Tibial nerve (tissue), 4 donors: ENCODE measurements at regions not wholly inside any gene's neighbourhood (a gene's known extent, or its start where the extent isn't known, plus 50 kb on each side); places are given as distances from the start of the nearest gene placed in this dataset.

ENCODE experiments used
- DNase-seq, 2 donors: peaks; one replicate each; pipeline ENCODE4 v3.0.0-alpha.2; 2019; ENCODE audit warnings: low spot score in 2 of 2
- H3K27ac ChIP-seq, 4 donors: fragments of 200-600 bp; sonication (generic) in 3 of 4; one replicate each; pipeline ENCODE4 v1.5.1; 2017 to 2019; ENCODE audit warnings: mild to moderate bottlenecking in 1 of 4
- H3K27me3 ChIP-seq, 2 donors: fragments of 200-600 bp; sonication (generic) in 1 of 2; one replicate each; pipeline versions ENCODE4 v1.5.1 to v1.6.0; 2017 to 2019
- H3K36me3 ChIP-seq, 3 donors: fragments of 200-600 bp; sonication (generic); one replicate each; pipeline ENCODE4 v1.5.1; 2018 to 2019
- H3K4me1 ChIP-seq, 4 donors: fragments of 200-600 bp; sonication (generic) in 3 of 4; one replicate each; pipeline ENCODE4 v1.5.1; 2017 to 2019
- H3K4me3 ChIP-seq, 4 donors: fragments of 200-600 bp; sonication (generic) in 3 of 4; one replicate each; pipeline ENCODE4 v1.5.1; 2017 to 2019; ENCODE audit warnings: mild to moderate bottlenecking in 1 of 4, moderate library complexity in 1 of 4
- H3K9me3 ChIP-seq, 4 donors: fragments of 200-600 bp; sonication (generic) in 3 of 4; one replicate each; pipeline ENCODE4 v1.5.1; 2017 to 2019
- EP300 ChIP-seq, 2 donors: sonication (generic); formaldehyde crosslinking; IDR thresholded peaks; one replicate each; pipeline ENCODE4 v1.6.1; 2017; ENCODE audit warnings: antibody characterized with exemption in 2 of 2, mild to moderate bottlenecking in 1 of 2
- POLR2A ChIP-seq, 2 donors: fragments of 450-650 bp; IDR thresholded peaks; one replicate each; pipeline ENCODE4 v1.6.1; 2017; ENCODE audit warnings: antibody characterized with exemption in 2 of 2, mild to moderate bottlenecking in 2 of 2, moderate library complexity in 2 of 2
- WGBS, 2 donors: methylation state at CpG; one replicate each; pipeline ENCODE4 v1.1.5; 2018; 5-methylcytosine and 5-hydroxymethylcytosine counted together
- TF ChIP-seq, protein P1 (sequence below), 5 experiments: fragments of 200-600 bp in 3 of 5; fragments of 450-650 bp in 2 of 5; sonication (generic) in 3 of 5; IDR thresholded peaks; one replicate each; pipeline ENCODE4 v1.5.1; 2016 to 2019; ENCODE audit warnings: antibody characterized with exemption in 5 of 5, mild to moderate bottlenecking in 3 of 5, moderate library complexity in 2 of 5

DNA sequence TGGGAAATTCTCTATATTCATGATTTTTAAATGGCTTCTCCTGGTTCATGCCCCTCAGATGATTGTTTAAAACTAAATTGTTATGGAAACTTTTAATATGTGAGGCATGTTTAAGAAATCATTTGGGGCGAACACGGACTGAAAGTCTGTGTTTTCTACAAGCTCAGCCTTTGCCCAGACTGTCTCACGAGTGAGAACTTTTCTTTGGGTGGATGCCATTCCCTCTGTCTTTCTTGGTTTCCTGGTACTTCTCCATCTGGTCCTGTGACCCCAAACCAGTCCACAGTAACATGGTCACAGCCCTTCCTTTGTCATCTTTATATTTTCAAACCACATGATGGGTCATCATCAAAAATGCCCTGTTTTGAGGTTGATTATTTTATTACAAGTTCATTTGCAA is 186.6 kb upstream of the GNPDA2 start:
- Histone ChIP-seq H3K27ac (peak overlapping the region in 1 of 4 donors; percentile 4), H3K4me1 (peaks cover 0 to 3% (median 0%) of the 10 kb centered on the region in 4 donors), H3K9me3 (no peaks in the 10 kb centered on the region), H3K4me3 (no peak overlapping the region), H3K27me3 (no peaks in the 10 kb centered on the region), H3K36me3 (no peaks in the 10 kb centered on the region)
- no peak for DNase-seq
- TF ChIP-seq, protein P1, sequence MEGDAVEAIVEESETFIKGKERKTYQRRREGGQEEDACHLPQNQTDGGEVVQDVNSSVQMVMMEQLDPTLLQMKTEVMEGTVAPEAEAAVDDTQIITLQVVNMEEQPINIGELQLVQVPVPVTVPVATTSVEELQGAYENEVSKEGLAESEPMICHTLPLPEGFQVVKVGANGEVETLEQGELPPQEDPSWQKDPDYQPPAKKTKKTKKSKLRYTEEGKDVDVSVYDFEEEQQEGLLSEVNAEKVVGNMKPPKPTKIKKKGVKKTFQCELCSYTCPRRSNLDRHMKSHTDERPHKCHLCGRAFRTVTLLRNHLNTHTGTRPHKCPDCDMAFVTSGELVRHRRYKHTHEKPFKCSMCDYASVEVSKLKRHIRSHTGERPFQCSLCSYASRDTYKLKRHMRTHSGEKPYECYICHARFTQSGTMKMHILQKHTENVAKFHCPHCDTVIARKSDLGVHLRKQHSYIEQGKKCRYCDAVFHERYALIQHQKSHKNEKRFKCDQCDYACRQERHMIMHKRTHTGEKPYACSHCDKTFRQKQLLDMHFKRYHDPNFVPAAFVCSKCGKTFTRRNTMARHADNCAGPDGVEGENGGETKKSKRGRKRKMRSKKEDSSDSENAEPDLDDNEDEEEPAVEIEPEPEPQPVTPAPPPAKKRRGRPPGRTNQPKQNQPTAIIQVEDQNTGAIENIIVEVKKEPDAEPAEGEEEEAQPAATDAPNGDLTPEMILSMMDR (IDR thresholded peaks at IDR 0.05): no peak
- TF ChIP-seq POLR2A (IDR thresholded peaks at IDR 0.05) (no peak), EP300 (IDR thresholded peaks at IDR 0.05) (no peak)
- 43 to 60% methylated on average over 3 of the region's 3 CpGs for WGBS, 2 donors

DNA sequence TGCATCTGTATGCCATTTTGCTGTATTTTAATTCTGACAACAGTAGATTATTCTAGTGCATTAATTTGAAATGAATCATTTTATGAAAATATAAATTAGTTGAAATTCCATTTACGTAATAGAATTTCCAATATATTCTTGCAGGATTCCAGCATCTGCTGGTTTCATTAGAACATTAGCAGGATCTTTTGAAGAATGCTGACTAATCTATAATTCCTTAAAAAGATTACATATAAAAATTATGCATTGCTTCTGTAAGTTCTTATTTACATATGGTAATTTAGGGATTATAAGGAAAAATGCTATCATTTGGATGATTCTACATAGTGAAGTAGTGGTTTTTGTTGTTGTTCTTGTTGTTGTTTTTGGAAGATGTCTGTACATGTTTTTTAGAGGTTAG is 182.2 kb upstream of the GNPDA2 start:
- Histone ChIP-seq H3K36me3 (no peaks in the 10 kb centered on the region), H3K9me3 (no peaks in the 10 kb centered on the region), H3K4me3 (no peak overlapping the region), H3K4me1 (peaks cover 0 to 3% (median 0%) of the 10 kb centered on the region in 4 donors), H3K27me3 (no peaks in the 10 kb centered on the region), H3K27ac (no peak overlapping the region)
- WGBS, 2 donors: 63 to 75% methylated on average over 1 of the region's 1 CpG
- DNase-seq: no peak
- TF ChIP-seq EP300 (IDR thresholded peaks at IDR 0.05): no peak
- TF ChIP-seq POLR2A (IDR thresholded peaks at IDR 0.05): no peak
- TF ChIP-seq, protein P1 (IDR thresholded peaks at IDR 0.05): no peak

DNA sequence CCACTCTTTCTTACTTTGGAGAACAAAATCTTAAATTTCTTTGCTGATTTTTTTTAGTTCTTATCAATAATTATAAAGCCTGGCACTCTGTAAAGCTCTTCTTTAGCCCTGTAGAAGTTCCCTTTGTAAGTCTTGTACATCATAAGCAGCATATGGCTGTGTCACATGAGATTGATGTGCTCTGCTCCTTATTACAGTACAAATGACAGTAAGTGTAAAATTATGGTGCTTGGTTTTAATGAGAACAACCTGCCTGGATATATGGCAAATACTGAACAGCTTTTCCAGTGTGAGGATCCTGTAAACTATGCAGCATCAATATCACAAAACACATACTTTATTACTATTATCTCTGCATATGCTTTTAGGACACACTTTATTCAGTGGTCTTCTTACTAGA is 145.9 kb upstream of the GNPDA2 start:
- H3K36me3 ChIP-seq: no peaks in the 10 kb centered on the region
- TF ChIP-seq, protein P1 (IDR thresholded peaks at IDR 0.05): no peak
- TF ChIP-seq POLR2A (IDR thresholded peaks at IDR 0.05) (no peak), EP300 (IDR thresholded peaks at IDR 0.05) (no peak)
- no peak for DNase-seq

DNA sequence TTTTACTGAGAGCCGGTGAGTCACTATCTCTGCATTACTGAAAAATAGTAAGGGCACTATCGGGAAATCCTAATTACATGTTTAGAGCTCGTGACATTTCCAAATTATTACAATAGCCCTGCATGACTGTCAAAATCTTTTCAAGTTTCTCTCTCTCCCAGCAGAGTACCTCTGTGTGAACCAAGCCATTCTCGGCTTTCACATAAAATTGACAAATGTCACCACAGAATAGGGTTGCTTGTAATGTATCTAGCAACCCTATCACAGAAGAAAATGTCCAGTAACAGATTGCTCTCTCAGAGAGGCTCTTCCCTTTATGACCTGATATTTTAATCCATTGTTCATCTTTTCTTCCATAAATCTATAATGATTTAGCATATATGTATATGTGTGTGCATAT is 144.8 kb upstream of the GNPDA2 start:
- Histone ChIP-seq H3K27ac (no peak overlapping the region), H3K4me1 (no peaks in the 10 kb centered on the region), H3K9me3 (no peaks in the 10 kb centered on the region), H3K27me3 (no peaks in the 10 kb centered on the region), H3K36me3 (no peaks in the 10 kb centered on the region), H3K4me3 (no peak overlapping the region)
- 70 to 75% methylated on average over 4 of the region's 4 CpGs for WGBS, 2 donors
- no peak for TF ChIP-seq POLR2A (IDR thresholded peaks at IDR 0.05)
- TF ChIP-seq, protein P1 (IDR thresholded peaks at IDR 0.05): no peak
- no peak for TF ChIP-seq EP300 (IDR thresholded peaks at IDR 0.05)
- DNase-seq: no peak

More for the DNA sequence above, 145.9 kb upstream of the GNPDA2 start:
- Histone ChIP-seq H3K9me3 (no peaks in the 10 kb centered on the region), H3K27me3 (no peaks in the 10 kb centered on the region), H3K4me1 (no peaks in the 10 kb centered on the region), H3K27ac (no peak overlapping the region), H3K4me3 (no peak overlapping the region)

DNA sequence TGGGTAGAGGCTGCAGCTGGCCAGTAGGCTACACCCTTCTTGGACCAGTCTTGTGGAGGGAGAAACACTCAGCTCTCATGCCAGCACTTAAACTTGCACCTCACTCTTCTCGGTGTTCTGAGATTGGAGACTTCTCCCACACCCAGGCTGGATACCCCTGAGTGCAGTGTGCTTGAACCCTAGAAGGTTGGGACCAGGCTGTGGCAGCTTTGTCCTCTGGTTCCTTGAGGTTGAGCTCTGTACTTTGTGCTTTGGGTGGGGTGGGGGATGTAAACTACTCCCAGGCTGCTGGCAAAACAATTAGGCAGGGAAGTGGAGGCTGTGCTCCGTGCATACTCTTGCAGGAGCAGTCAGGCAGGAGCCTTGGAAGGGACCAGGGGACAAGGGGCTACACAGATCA is 143.6 kb upstream of the GNPDA2 start:
- no peak overlapping the region for H3K27ac ChIP-seq
- no peaks in the 10 kb centered on the region for H3K27me3 ChIP-seq
- WGBS, 2 donors: 82 to 90% methylated on average over 2 of the region's 2 CpGs
- no peaks in the 10 kb centered on the region for H3K4me1 ChIP-seq
- no peak for DNase-seq
- H3K36me3 ChIP-seq: no peaks in the 10 kb centered on the region
- TF ChIP-seq POLR2A (IDR thresholded peaks at IDR 0.05) (no peak), EP300 (IDR thresholded peaks at IDR 0.05) (no peak)
- TF ChIP-seq, protein P1 (IDR thresholded peaks at IDR 0.05): no peak
- no peaks in the 10 kb centered on the region for H3K9me3 ChIP-seq
- H3K4me3 ChIP-seq: no peak overlapping the region
